Activated CD8-positive, alpha-beta T cell treated with anti-CD3 and anti-CD28 coated beads, Interleukin-2, amount 10 ng/mL, durations not matched to agents 7 days and 5 days (primary cell): ENCODE measurements at regions not wholly inside any gene's neighbourhood (a gene's known extent, or its start where the extent isn't known, plus 50 kb on each side); places are given as distances from the start of the nearest gene placed in this dataset.

Experiments used
- ATAC-seq: fragments of 150-1000 bp; cut with Tn5 transposase; one replicate; pipeline ENCODE4 v1.10.0; 2021; ENCODE audit warnings: moderate library complexity
- CTCF ChIA-PET: fragments of 350-600 bp; sonication (Branson Sonifier 250); formaldehyde crosslinking; loops from one replicate; lab custom pipeline; 2021; ENCODE audit warnings: antibody characterized with exemption; lab: Charles Lee
- POLR2A ChIA-PET: fragments of 350-600 bp; sonication (Branson Sonifier 250); formaldehyde crosslinking; loops from one replicate; lab custom pipeline; 2021; ENCODE audit warnings: antibody characterized with exemption; lab: Charles Lee
- DNase-seq: peaks from one replicate; pipeline ENCODE4 v3.0.0-alpha.2; 2020
- H3K27ac Mint-ChIP-seq: one replicate; pipeline ENCODE4 v1.8.0; 2021; ENCODE audit warnings: mild to moderate bottlenecking, mixed read lengths
- H3K27me3 Mint-ChIP-seq: one replicate; pipeline ENCODE4 v1.8.0; 2021; ENCODE audit warnings: low read depth, mixed read lengths
- H3K36me3 Mint-ChIP-seq: one replicate; pipeline ENCODE4 v1.8.0; 2021; ENCODE audit warnings: low read depth, mixed read lengths
- H3K4me1 Mint-ChIP-seq: one replicate; pipeline ENCODE4 v1.8.0; 2021; ENCODE audit warnings: low read depth, mixed read lengths
- H3K4me3 Mint-ChIP-seq: one replicate; pipeline ENCODE4 v1.8.0; 2021; ENCODE audit warnings: mild to moderate bottlenecking, mixed read lengths
- H3K9me3 Mint-ChIP-seq: one replicate; pipeline ENCODE4 v1.8.0; 2022; ENCODE audit warnings: mixed read lengths; ENCODE audit not compliant: insufficient read depth

- ChIA-PET CTCF (no interaction called here), POLR2A (no interaction called here)
- H3K27ac Mint-ChIP-seq = no peak overlapping the region
- no peak overlapping the region for H3K4me3 Mint-ChIP-seq
- DNase-seq = no peak
- H3K27me3 Mint-ChIP-seq = no peaks in the 10 kb centered on the region
- H3K9me3 Mint-ChIP-seq = no peaks in the 10 kb centered on the region
- no peak for ATAC-seq
- no peaks in the 10 kb centered on the region for H3K36me3 Mint-ChIP-seq
- no peaks in the 10 kb centered on the region for H3K4me1 Mint-ChIP-seq
Measured at GRCh38 chrX:30948051-30948450, 59.0 kb upstream of the TAB3 start.

- DNase-seq (no peak), ATAC-seq (no peak)
- H3K4me1 Mint-ChIP-seq = no peaks in the 10 kb centered on the region
- no peaks in the 10 kb centered on the region for H3K9me3 Mint-ChIP-seq
- CTCF ChIA-PET = no interaction called here
- no peaks in the 10 kb centered on the region for H3K36me3 Mint-ChIP-seq
- H3K27ac Mint-ChIP-seq = no peak overlapping the region
- H3K27me3 Mint-ChIP-seq = peaks cover 2% of the 10 kb centered on the region
- H3K4me3 Mint-ChIP-seq = no peak overlapping the region
- POLR2A ChIA-PET = no interaction called here
Measured at GRCh38 chrX:30943984-30944383, 54.9 kb upstream of the TAB3 start.

- H3K27me3 Mint-ChIP-seq = peaks cover 2% of the 10 kb centered on the region
- no peak overlapping the region for H3K4me3 Mint-ChIP-seq
- CTCF ChIA-PET = no interaction called here
- ATAC-seq = no peak
- H3K27ac Mint-ChIP-seq = no peak overlapping the region
- no peaks in the 10 kb centered on the region for H3K36me3 Mint-ChIP-seq
- POLR2A ChIA-PET = no interaction called here
- no peak for DNase-seq
- H3K4me1 Mint-ChIP-seq = no peaks in the 10 kb centered on the region
- H3K9me3 Mint-ChIP-seq = no peaks in the 10 kb centered on the region
Measured at GRCh38 chrX:30941898-30942297, 52.8 kb upstream of the TAB3 start.

GRCh38 chrX:30939928-30940327 is 50.9 kb upstream of the TAB3 start:
- DNase-seq (no peak), ATAC-seq (no peak)
- H3K27me3 Mint-ChIP-seq = peaks cover 2% of the 10 kb centered on the region
- CTCF ChIA-PET = no interaction called here
- H3K4me1 Mint-ChIP-seq = no peaks in the 10 kb centered on the region
- no peaks in the 10 kb centered on the region for H3K36me3 Mint-ChIP-seq
- no peaks in the 10 kb centered on the region for H3K9me3 Mint-ChIP-seq
- H3K27ac Mint-ChIP-seq = no peak overlapping the region
- POLR2A ChIA-PET = no interaction called here
- no peak overlapping the region for H3K4me3 Mint-ChIP-seq
